ENCODE measurements at regions not wholly inside any gene's neighbourhood (a gene's known extent, or its start where the extent isn't known, plus 50 kb on each side); places are given as distances from the start of the nearest gene placed in this dataset.

DNA sequence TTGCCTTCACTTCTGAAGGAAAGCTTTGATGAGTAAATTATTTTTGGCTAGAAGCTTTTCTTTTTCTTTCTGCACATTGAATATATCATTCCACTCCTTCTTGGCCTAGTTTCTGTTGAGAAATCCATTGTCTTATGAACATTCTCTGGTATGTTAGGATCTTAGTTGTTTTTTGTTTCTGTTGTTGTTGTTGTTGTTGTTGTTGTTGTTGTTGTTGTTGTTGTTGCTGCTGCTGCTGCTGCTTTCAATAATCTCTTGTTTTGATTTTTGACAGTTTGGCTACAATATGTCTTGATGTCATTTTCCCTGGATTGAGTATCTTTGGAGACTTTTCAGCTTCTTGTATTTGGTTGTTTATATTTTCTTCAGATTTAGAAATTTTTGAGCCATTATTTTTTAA lies 836.5 kb upstream of the MAN1A1 start:
- no peaks in the 10 kb centered on the region for H3K9me3 ChIP-seq
- H3K27me3 ChIP-seq = no peaks in the 10 kb centered on the region
- DNase-seq = no peak
- no peak overlapping the region for H3K27ac ChIP-seq
- no peaks in the 10 kb centered on the region for H3K4me1 ChIP-seq
- TF ChIP-seq, protein P1, sequence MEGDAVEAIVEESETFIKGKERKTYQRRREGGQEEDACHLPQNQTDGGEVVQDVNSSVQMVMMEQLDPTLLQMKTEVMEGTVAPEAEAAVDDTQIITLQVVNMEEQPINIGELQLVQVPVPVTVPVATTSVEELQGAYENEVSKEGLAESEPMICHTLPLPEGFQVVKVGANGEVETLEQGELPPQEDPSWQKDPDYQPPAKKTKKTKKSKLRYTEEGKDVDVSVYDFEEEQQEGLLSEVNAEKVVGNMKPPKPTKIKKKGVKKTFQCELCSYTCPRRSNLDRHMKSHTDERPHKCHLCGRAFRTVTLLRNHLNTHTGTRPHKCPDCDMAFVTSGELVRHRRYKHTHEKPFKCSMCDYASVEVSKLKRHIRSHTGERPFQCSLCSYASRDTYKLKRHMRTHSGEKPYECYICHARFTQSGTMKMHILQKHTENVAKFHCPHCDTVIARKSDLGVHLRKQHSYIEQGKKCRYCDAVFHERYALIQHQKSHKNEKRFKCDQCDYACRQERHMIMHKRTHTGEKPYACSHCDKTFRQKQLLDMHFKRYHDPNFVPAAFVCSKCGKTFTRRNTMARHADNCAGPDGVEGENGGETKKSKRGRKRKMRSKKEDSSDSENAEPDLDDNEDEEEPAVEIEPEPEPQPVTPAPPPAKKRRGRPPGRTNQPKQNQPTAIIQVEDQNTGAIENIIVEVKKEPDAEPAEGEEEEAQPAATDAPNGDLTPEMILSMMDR (IDR thresholded peaks at IDR 0.05) = no peak
- no peak for TF ChIP-seq POLR2A (IDR thresholded peaks at IDR 0.05)
- H3K36me3 ChIP-seq = no peaks in the 10 kb centered on the region
- no peak overlapping the region for H3K4me3 ChIP-seq (replicated peaks in 1 of 3)
- intact Hi-C loops (cut with DNase I) = no loop called here

GRCh38 chr6:120173250-120173649 lies 823.7 kb upstream of the MAN1A1 start:
- Histone ChIP-seq H3K36me3 (no peaks in the 10 kb centered on the region), H3K27me3 (no peaks in the 10 kb centered on the region), H3K4me1 (no peaks in the 10 kb centered on the region), H3K4me3 (replicated peaks in 1 of 3) (no peak overlapping the region), H3K27ac (no peak overlapping the region), H3K9me3 (no peaks in the 10 kb centered on the region)
- TF ChIP-seq POLR2A (IDR thresholded peaks at IDR 0.05) = no peak
- TF ChIP-seq, protein P1 (IDR thresholded peaks at IDR 0.05) = no peak
- WGBS, 2 donors = 86 to 88% methylated on average over 2 of the region's 2 CpGs
- intact Hi-C loops (cut with DNase I) = no loop called here
- no peak for DNase-seq

- no peak for DNase-seq
- Histone ChIP-seq H3K9me3 (no peaks in the 10 kb centered on the region), H3K4me3 (replicated peaks in 1 of 3) (no peak overlapping the region), H3K27ac (no peak overlapping the region), H3K27me3 (no peaks in the 10 kb centered on the region), H3K36me3 (no peaks in the 10 kb centered on the region), H3K4me1 (no peaks in the 10 kb centered on the region)
- 90 to 91% methylated on average over 4 of the region's 4 CpGs for WGBS, 2 donors
- intact Hi-C loops (cut with DNase I) = no loop called here
- TF ChIP-seq POLR2A (IDR thresholded peaks at IDR 0.05) = no peak
- TF ChIP-seq, protein P1 (IDR thresholded peaks at IDR 0.05) = no peak
Observed at GRCh38 chr6:120164531-120164930, 815.0 kb upstream of the MAN1A1 start.

DNA sequence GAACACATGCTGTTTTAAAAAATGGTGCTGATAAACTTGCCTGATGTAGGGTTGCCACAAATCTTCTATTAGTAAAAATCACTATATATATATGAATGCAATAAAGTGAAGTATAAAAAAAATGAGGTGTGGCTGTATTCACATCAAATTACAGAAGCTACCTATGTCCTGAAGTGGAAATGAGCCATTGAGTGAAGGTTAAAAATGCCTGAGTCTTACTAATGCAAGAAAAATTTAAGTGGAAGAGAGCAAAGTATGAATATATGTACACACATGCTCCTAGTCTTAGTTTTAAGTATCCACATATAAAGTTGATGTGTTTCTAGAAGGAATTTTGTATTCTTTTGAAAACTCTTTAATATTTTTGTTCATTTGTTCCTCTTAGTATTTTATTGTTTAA lies 808.3 kb upstream of the MAN1A1 start:
- Histone ChIP-seq H3K9me3 (no peaks in the 10 kb centered on the region), H3K27ac (no peak overlapping the region), H3K36me3 (no peaks in the 10 kb centered on the region), H3K4me1 (no peaks in the 10 kb centered on the region), H3K4me3 (replicated peaks in 1 of 3) (no peak overlapping the region), H3K27me3 (no peaks in the 10 kb centered on the region)
- intact Hi-C loops (cut with DNase I) = no loop called here
- TF ChIP-seq, protein P1 (IDR thresholded peaks at IDR 0.05) = no peak
- TF ChIP-seq POLR2A (IDR thresholded peaks at IDR 0.05) = no peak
- no peak for DNase-seq

- Histone ChIP-seq H3K9me3 (no peaks in the 10 kb centered on the region), H3K27me3 (no peaks in the 10 kb centered on the region), H3K4me1 (no peaks in the 10 kb centered on the region), H3K36me3 (no peaks in the 10 kb centered on the region), H3K4me3 (replicated peaks in 1 of 3) (no peak overlapping the region), H3K27ac (no peak overlapping the region)
- DNase-seq = no peak
- intact Hi-C loops (cut with DNase I) = no loop called here
- 89 to 97% methylated on average over 4 of the region's 4 CpGs for WGBS, 2 donors
- TF ChIP-seq, protein P1 (IDR thresholded peaks at IDR 0.05) = no peak
- TF ChIP-seq POLR2A (IDR thresholded peaks at IDR 0.05) = no peak
Observed at GRCh38 chr6:120147071-120147871, 797.7 kb upstream of the MAN1A1 start.
